SJCRH30 (cell line): ENCODE measurements at regions not wholly inside any gene's neighbourhood (a gene's known extent, or its start where the extent isn't known, plus 50 kb on each side); places are given as distances from the start of the nearest gene placed in this dataset.

Experiments used
- DNase-seq, 2 experiments: peaks; one replicate each; pipeline ENCODE4 v3.0.0-alpha.2; 2015 to 2020
- H3K27ac ChIP-seq: fragments of 250-450 bp; sonication (Bioruptor Pico); 2 replicates; pipeline ENCODE4 v1.5.1; 2020; ENCODE audit warnings: mild to moderate bottlenecking, moderate library complexity
- H3K27me3 ChIP-seq: fragments of 250-450 bp; sonication (Bioruptor Pico); 2 replicates; pipeline ENCODE4 v1.5.1; 2020; ENCODE audit warnings: mild to moderate bottlenecking, moderate library complexity
- H3K36me3 ChIP-seq: fragments of 250-450 bp; sonication (Bioruptor Pico); 2 replicates; pipeline ENCODE4 v1.5.1; 2020; ENCODE audit warnings: mild to moderate bottlenecking, moderate library complexity
- H3K4me1 ChIP-seq: fragments of 250-450 bp; sonication (Bioruptor Pico); 2 replicates; pipeline ENCODE4 v1.5.1; 2020; ENCODE audit warnings: mild to moderate bottlenecking, moderate library complexity
- H3K4me3 ChIP-seq: fragments of 250-450 bp; sonication (Bioruptor Pico); 2 replicates; pipeline ENCODE4 v1.5.1; 2020; ENCODE audit warnings: mild to moderate bottlenecking, moderate library complexity
- H3K9me3 ChIP-seq: fragments of 250-450 bp; sonication (Bioruptor Pico); replicated peaks from 2 replicates; pipeline ENCODE4 v1.5.1; 2020; ENCODE audit warnings: mild to moderate bottlenecking, moderate library complexity

DNA sequence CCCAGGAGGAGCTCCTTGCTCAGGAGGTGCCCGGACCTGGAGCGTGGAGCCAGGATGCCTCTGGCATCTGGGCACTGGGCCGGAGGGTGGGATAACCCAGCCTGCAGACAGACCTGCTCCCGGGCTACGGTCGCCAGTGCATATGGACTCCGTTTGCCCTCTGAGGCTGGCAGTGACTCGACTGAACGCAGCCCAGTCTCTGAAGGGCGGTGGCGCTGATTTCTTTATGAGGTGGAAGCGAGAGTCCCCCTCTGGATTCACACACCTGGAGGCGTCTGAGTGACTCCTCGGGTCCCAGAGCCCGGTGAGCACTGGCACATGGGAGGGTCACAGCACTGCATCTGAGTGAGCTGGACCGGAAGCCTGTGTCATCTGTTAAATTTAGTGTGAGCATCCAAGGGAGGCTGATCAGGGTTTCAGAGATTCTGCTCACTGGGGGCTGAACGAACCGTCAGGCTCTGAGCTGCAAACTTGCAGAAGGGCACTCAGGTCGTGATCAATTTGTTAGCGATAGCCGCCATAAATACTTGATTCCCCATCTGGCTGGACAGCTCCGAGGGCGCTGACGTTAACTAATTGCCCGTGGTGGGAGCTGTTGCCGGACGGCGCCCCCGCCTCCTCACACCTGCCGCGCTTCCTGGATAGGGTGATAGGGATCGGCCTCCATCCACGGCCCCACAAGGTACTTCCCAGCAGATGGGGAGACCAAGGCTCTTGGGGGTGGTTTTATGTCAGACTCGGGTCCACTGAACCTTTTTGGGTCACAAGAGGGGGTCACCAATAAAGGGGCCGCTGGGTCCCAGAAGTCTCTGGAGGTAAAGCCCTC is 60.7 kb upstream of the TTC34 start:
- Histone ChIP-seq H3K4me3 (no peak overlapping the region), H3K4me1 (no peaks in the 10 kb centered on the region), H3K9me3 (no peaks in the 10 kb centered on the region), H3K27me3 (peaks cover 71% of the 10 kb centered on the region), H3K27ac (no peak overlapping the region), H3K36me3 (no peaks in the 10 kb centered on the region)
- DNase-seq, result no peak

DNA sequence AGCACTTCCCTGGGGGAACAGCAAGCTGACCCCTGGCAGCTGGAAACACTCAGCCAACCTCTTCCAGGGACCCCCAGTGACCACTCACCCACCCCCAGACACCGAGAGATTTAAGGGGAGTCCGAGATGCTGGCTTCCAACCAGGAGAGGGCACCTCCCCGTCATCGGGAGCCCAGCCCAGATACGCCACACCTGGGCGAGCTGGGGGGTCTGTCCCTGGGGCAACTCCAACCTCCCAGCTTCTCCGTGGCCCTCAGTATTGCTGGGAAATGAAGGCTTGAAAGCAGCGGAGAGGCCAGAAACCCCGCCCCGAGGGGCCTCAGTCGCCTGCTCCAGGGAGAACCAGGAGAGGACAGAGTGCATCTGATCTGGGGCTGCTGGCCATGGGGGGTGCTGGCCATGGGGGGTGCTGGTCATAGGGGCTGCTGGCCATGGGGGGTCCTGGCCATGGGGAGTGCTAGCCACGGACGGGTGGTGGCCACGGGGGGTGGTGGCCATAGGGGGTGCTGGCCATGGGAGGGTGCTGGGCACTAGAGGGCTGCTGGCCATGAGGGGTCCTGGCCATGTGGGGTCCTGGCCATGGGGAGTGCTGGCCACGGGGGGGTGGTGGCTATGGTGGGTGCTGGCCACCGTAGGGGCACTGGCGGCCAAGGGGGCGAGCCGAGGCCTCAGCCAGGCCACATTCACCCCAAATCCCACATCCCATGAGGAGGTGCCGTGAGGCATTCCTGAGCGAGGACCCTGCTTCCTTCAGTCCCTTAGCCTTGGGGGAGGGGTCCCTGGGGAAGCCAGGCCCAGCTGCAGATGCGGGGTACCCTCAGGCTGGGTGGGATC is 61.5 kb upstream of the TTC34 start:
- DNase-seq, result no peak
- H3K27me3 ChIP-seq, result peaks cover 66% of the 10 kb centered on the region

DNA sequence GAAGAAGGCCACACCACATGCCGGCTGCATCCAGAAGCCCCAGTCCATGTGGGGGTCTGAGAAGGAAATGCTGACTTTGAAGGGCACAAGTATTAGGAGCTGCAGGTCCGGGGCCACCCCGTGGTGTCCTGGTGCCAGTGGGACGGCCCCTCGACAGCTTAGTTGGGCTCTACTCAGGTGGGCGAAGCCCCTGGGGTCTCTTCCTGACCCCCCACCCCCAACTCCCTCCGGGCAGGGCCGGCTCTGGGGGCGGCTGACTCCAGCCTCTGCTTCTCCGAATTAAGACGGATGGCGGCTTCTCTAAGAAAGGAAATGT is 62.1 kb upstream of the TTC34 start:
- peaks cover 62% of the 10 kb centered on the region for H3K27me3 ChIP-seq
- no peaks in the 10 kb centered on the region for H3K9me3 ChIP-seq
- DNase-seq, result no peak
- H3K27ac ChIP-seq, result no peak overlapping the region
- no peaks in the 10 kb centered on the region for H3K4me1 ChIP-seq
- H3K36me3 ChIP-seq, result no peaks in the 10 kb centered on the region
- H3K4me3 ChIP-seq, result no peak overlapping the region

More for the DNA sequence above, 61.5 kb upstream of the TTC34 start:
- H3K9me3 ChIP-seq, result no peaks in the 10 kb centered on the region
- no peak overlapping the region for H3K4me3 ChIP-seq
- no peak overlapping the region for H3K27ac ChIP-seq
- no peaks in the 10 kb centered on the region for H3K36me3 ChIP-seq
- H3K4me1 ChIP-seq, result no peaks in the 10 kb centered on the region

DNA sequence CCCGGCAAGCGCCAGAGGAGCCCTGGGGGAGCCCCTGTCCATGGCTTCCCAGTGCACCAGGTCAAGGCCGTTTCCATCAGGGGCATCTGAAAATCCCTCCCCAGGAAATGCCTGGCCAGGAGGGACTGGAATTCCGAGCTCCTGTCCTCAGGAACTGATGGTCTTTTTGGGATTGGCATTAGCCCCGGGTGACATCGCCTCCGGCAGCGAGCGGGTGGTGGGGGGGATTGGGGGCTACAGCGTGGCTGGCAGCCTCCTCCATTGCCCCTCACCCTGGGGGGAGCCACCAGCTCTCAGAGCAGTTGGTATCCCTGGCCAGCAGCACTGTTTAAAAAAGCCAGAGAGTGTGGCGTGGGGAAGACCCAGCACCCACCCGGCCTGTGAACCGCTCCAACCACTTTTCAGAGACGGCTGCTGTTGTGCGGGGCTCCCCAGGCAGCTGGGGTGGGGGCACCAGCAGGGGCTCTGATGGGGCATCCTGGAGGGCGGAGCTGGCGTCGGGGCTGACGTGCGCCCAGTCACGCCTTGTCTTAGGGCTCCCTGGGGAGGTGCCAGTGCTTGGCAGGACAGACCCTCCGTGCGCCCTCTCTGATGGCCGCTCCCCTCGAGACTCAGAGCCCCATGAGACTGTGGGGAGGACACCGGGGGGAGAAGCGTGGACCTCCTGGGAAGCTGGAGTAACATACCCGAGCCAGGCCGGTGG is 62.9 kb upstream of the TTC34 start:
- no peak for DNase-seq
- Histone ChIP-seq H3K27ac (no peak overlapping the region), H3K36me3 (no peaks in the 10 kb centered on the region), H3K27me3 (peaks cover 62% of the 10 kb centered on the region), H3K4me3 (no peak overlapping the region), H3K4me1 (no peaks in the 10 kb centered on the region), H3K9me3 (no peaks in the 10 kb centered on the region)

DNA sequence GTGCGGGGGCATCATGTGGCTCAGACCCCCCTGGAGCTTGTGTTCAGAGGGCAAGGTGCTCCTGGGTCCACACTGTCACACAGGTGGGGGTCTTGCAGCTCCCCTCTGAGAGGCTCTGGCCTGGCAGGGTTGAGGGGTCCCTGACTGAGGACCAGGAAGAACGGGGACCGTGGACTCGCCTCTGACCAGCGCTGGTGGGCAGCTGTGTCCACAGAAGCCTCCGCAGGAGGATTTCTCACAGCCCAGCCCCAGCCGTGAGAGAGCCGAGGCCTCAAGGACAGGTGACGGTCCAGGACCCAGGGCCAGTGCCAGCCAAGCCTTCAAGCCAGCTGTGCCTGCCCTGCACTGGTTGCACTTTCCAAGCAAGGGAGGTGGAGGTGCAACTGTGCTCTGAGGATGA is 63.5 kb upstream of the TTC34 start:
- H3K27ac ChIP-seq, result no peak overlapping the region

DNA sequence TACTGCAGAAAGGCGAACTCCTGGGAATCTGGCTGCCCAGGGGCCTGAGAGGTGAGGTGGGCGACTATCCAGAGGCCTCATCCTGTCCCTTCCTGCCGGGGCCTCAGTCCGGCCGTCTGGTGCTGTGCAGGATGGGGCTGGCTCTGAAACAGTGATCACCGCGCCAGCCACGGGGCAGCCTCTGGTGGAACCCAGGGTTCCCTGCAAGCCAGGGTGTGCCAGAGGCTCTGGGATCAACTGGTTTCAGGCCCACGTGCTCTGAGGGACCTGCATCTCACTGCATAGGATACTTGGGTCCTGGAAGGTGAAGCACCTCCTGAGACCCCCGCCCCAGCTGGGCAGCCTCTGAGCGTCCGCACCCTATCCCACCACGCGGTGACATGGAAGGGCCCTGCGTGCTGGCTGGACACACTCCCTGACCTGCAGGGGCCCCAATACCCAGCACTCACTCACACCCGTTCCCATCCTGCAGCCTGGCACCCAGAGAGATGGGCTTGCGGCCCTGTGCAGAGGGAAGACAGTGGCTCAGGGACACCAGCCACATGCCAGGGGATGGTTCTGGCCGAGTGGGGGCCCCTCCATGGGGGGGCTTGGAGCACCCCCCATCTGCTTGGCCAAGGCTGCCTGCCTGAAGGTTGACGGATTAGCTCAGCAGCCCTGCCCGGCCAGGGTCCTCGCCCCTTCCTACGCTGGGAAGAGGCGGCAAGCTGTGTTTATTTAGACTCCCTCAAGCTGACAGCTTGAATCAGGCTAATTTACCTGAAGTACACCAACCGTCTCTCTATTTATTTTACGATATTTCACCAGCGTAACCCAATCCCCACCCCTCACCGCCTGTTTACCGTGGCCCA is 64.3 kb upstream of the TTC34 start:
- no peaks in the 10 kb centered on the region; the same call in 1 of the 2 replicates for H3K9me3 ChIP-seq
- no peaks in the 10 kb centered on the region for H3K36me3 ChIP-seq
- peaks cover 61% of the 10 kb centered on the region for H3K27me3 ChIP-seq
- H3K27ac ChIP-seq, result no peak overlapping the region
- DNase-seq, result no peak
- H3K4me1 ChIP-seq, result no peaks in the 10 kb centered on the region
- H3K4me3 ChIP-seq, result no peak overlapping the region

More for the DNA sequence above, 63.5 kb upstream of the TTC34 start:
- H3K9me3 ChIP-seq, result no peaks in the 10 kb centered on the region
- no peaks in the 10 kb centered on the region for H3K36me3 ChIP-seq
- DNase-seq, result no peak
- H3K4me1 ChIP-seq, result no peaks in the 10 kb centered on the region
- H3K27me3 ChIP-seq, result peaks cover 67% of the 10 kb centered on the region
- no peak overlapping the region for H3K4me3 ChIP-seq

DNA sequence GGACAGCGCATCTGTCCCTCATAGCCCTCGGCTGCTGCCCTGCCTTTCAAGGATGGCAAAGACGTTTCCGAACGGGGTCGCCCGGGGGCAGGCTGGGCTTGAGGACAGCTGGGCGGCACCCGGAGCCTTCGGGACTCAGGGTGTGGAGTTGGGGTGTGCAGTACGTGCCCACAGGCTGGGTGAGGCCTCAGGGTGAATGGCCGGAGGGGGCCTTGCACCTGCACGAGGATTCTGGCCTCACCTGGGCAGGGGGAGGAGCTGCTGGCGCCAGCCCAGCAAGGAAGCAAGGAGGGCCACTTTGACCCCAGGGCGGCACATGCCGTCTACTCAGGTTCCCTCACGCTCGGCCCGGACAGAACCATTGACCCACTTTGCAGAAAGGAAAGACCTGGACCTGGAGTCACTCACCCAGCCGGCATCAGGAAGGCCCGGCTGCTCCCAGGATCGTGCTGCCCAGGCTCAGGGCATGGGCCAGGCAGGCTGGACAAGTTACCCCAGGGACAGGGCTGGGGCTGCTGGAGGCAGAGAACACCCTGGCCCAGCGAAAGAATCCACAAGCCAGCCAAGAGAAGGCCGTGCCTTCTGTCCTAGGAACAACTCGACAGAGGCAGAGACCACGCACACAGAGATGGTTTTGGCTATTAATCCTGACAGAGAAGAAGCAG is 65.1 kb upstream of the TTC34 start:
- Histone ChIP-seq H3K4me3 (no peak overlapping the region), H3K27me3 (peaks cover 53% of the 10 kb centered on the region), H3K36me3 (no peaks in the 10 kb centered on the region), H3K27ac (no peak overlapping the region), H3K9me3 (peaks cover 5% of the 10 kb centered on the region), H3K4me1 (no peaks in the 10 kb centered on the region)
- no peak for DNase-seq

DNA sequence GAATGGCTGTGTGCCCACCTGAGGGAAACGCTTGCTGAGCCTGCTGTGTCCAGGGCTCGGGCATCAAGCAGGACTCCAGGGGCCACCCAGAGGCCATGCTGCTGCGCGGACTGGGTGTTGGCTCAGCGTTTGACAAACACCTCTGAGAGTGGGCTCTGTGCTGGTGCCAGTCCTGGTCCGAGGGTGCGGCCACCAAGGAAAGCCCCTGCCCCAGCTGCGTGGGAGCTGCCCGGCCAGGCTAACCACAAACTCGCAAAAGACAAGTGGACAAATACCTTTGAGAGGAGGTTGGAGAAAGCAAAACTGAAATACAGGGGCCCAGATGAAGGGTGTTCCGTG is 65.6 kb upstream of the TTC34 start:
- Histone ChIP-seq H3K27ac (no peak overlapping the region), H3K9me3 (peaks cover 7% of the 10 kb centered on the region)

DNA sequence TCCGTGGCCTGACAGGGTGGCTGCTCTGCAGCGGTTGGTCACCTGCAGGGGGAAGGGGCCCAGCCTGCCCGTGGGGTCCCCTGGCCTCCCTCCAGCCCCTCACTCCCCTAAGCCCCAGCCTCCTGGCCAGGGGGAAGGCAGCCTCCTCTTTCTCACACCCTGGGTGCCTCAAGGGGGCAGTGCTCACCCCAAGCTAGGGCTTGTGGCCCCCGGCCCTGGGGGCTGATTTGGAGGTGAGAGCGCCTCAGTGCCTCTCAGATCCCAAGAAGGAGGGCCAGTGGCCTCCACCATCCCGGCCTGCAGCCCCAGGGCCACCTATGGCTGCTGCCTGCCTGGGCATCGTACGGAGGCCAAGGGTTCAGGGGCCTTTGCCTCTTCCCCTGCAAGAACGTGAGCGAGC is 66.4 kb upstream of the TTC34 start:
- Histone ChIP-seq H3K4me1 (no peaks in the 10 kb centered on the region), H3K4me3 (no peak overlapping the region), H3K36me3 (no peaks in the 10 kb centered on the region), H3K27ac (no peak overlapping the region), H3K27me3 (peaks cover 42% of the 10 kb centered on the region), H3K9me3 (peaks cover 7% of the 10 kb centered on the region)
- no peak for DNase-seq

More for the DNA sequence above, 65.6 kb upstream of the TTC34 start:
- H3K36me3 ChIP-seq, result no peaks in the 10 kb centered on the region
- H3K4me1 ChIP-seq, result no peaks in the 10 kb centered on the region
- DNase-seq, result no peak
- H3K27me3 ChIP-seq, result peaks cover 48% of the 10 kb centered on the region
- no peak overlapping the region for H3K4me3 ChIP-seq

DNA sequence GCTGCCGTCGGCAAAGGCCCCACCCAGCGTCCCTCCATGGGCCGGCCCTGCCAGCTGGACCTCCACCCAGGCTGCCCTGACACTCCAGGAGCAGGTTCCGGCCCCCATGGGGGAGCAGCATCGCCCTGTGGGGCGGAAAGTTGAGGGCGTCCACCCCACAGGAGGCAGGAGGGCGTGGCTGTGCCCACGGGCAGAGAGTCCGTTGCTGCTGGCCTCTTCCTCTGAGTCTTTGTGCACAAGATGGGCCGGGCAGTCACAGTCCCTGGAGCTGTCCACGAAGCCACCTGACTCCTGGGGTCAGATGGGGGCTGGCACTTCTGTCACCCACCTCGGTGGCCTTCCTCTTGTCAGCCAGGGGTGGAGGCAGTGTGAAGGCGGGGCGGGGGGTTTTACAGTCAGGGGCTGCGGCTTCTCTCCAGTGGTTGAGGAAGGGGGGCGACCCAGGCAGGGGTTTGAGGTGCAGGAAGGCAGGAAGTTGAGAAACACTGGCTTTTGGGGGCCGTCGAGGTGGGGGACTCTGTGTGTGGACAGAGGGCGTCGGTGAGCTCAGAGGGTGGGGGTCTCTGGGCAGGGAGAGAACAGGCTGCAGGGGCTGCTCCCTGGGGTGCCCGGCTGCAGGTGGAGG is 67.2 kb upstream of the TTC34 start:
- H3K27me3 ChIP-seq, result peaks cover 42% of the 10 kb centered on the region
- no peaks in the 10 kb centered on the region for H3K4me1 ChIP-seq
- no peak overlapping the region for H3K4me3 ChIP-seq
- peaks cover 7% of the 10 kb centered on the region for H3K9me3 ChIP-seq
- no peaks in the 10 kb centered on the region for H3K36me3 ChIP-seq
- DNase-seq, result no peak
- no peak overlapping the region for H3K27ac ChIP-seq

DNA sequence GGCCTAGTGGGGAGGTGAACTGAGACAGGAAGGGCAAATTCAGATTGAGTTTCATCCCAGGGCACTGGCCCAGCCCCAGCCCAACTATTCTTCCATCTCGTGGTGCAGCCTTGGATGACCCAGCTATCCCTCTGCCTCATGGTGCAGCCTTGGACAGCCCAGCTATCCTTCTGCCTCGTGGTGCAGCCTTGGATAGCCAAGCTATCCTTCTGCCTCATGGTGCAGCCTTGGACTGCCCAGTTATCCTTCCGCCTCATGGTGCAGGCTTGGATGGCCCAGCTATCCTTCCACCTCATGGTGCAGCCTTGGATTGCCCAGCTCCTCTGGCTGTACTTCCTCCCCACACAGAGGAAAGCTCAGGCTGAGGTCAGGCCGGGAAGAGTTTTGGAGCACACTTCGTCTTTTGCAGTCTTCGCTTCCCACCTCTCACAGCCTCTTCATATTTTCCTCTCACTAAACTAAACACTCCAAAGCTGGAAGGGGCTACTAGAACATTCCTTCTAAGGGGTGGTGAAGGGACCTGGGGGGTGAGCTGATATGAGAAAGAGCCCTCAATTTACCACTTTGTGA is 69.8 kb upstream of the TTC34 start:
- H3K4me3 ChIP-seq, result no peak overlapping the region
- H3K36me3 ChIP-seq, result no peaks in the 10 kb centered on the region
- H3K27me3 ChIP-seq, result peaks cover 42% of the 10 kb centered on the region
- peaks cover 7% of the 10 kb centered on the region for H3K9me3 ChIP-seq
- DNase-seq, result no peak
- H3K4me1 ChIP-seq, result no peaks in the 10 kb centered on the region; the same call in 1 of the 2 replicates
- H3K27ac ChIP-seq, result no peak overlapping the region

DNA sequence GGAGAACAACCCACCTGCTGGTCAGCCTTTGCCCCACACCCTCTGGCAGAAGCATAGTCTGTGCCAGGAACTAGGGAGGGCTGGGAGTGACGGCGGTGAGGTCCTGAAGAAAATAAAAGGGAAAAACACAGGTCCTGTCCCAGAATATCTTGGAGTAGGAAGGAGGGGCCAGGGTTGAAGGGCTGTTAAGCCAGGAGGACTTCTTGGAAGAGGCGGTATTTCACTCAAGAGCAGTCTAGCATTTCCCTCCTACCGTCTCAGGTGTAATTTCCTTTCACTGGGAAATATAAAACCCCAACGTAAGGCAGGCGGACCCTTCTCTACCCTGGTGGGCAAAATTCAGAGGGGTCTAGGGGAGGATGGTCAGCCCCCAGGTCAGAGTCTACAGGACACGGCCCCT is 72.7 kb upstream of the TTC34 start:
- no peaks in the 10 kb centered on the region; the same call in 1 of the 2 replicates for H3K4me1 ChIP-seq
- no peak for DNase-seq
- no peak overlapping the region for H3K27ac ChIP-seq
- no peaks in the 10 kb centered on the region for H3K36me3 ChIP-seq
- H3K4me3 ChIP-seq, result no peak overlapping the region
- H3K9me3 ChIP-seq, result peaks cover 7% of the 10 kb centered on the region
- peaks cover 54% of the 10 kb centered on the region for H3K27me3 ChIP-seq
